Adrenal gland (tissue), 9 donors: ENCODE measurements at regions not wholly inside any gene's neighbourhood (a gene's known extent, or its start where the extent isn't known, plus 50 kb on each side); places are given as distances from the start of the nearest gene placed in this dataset.

Source experiments
- DNase-seq, 7 donors: peaks; one replicate each; pipeline ENCODE4 v3.0.0-alpha.2; 2019 to 2020
- H3K27ac ChIP-seq, 5 donors: fragments of 200-600 bp; sonication (generic) in 4 of 5; 1 replicate in 3 of 5; 2 replicates in 2 of 5; pipeline versions ENCODE4 v1.5.1 to v1.8.0; 2016 to 2020; ENCODE audit warnings: mild to moderate bottlenecking in 1 of 5
- H3K27me3 ChIP-seq: fragments of 200-600 bp; 2 replicates; pipeline ENCODE4 v1.8.0; 2021
- H3K36me3 ChIP-seq, 2 donors: fragments of 200-600 bp; replicated peaks in 1 of 2; 1 replicate in 1 of 2; 2 replicates in 1 of 2; pipeline versions ENCODE4 v1.5.1 to v1.8.0; 2018 to 2022
- H3K4me1 ChIP-seq, 2 donors: fragments of 200-600 bp; replicated peaks in 1 of 2; 1 replicate in 1 of 2; 2 replicates in 1 of 2; pipeline versions ENCODE4 v1.5.1 to v1.8.0; 2018 to 2021
- H3K4me3 ChIP-seq, 4 donors: fragments of 200-600 bp; sonication (generic) in 3 of 4; one replicate each; pipeline ENCODE4 v1.5.1; 2016 to 2018
- H3K9me3 ChIP-seq, 3 donors: fragments of 200-600 bp; sonication (generic) in 1 of 3; replicated peaks in 1 of 3; 1 replicate in 2 of 3; 2 replicates in 1 of 3; pipeline versions ENCODE4 v1.5.1 to v1.8.0; 2016 to 2021
- CTCF ChIP-seq, 6 experiments: fragments of 450-650 bp in 4 of 6; fragments of 200-600 bp in 2 of 6; sonication (generic) in 1 of 6; IDR thresholded peaks; 1 replicate in 5 of 6; 2 replicates in 1 of 6; pipeline versions ENCODE4 v1.5.1 to v1.8.0; 2016 to 2021; ENCODE audit warnings: antibody characterized with exemption in 6 of 6, mild to moderate bottlenecking in 2 of 6, moderate library complexity in 1 of 6
- POLR2A ChIP-seq, 2 donors: fragments of 450-650 bp; IDR thresholded peaks; one replicate each; pipeline ENCODE4 v1.6.1; 2017; ENCODE audit warnings: antibody characterized with exemption in 2 of 2, mild to moderate bottlenecking in 2 of 2, moderate library complexity in 1 of 2
- WGBS, 4 donors: extraction: QIAGEN DNeasy Blood & Tissue Kit in 2 of 4; methylation state at CpG; one replicate each; pipeline versions ENCODE4 v1.1.5 to v1.1.7; 2013 to 2017; 5-methylcytosine and 5-hydroxymethylcytosine counted together
- intact Hi-C, 2 donors: fragments of 100-400 bp; cut with DNase I; formaldehyde crosslinking; loops; one replicate each; pipeline versions ENCODE4 v1.14.1 to v1.15.0; 2022 to 2023
- donor health status: healthy with polysubstance abuse.
- donor health status: Bipolar disorder and iron deficiency.
- donor health status: DM: yes; HTN: yes; CAD: no.
- donor health status: DM: no; HTN: no; CAD: no.
- donor health status: DM: no; HTN: no; CAD: no.

GRCh38 chr10:100655760-100656421 lies 89.5 kb upstream of the PAX2 start:
- Histone ChIP-seq H3K4me3 (peak overlapping the region in 1 of 4 donors; percentile 34), H3K9me3 (no peaks in the 10 kb centered on the region), H3K36me3 (no peaks in the 10 kb centered on the region), H3K4me1 (peaks cover 22 to 23% of the 10 kb centered on the region in 2 donors), H3K27me3 (peaks cover 87% of the 10 kb centered on the region), H3K27ac (no peak overlapping the region)
- DNase-seq: no peak
- intact Hi-C loops: no loop called here
- 0 to 6% (median 3%) methylated on average over 21 to 45 of the region's 45 CpGs for WGBS, 4 donors
- TF ChIP-seq CTCF (IDR thresholded peaks at IDR 0.05) (no peak), POLR2A (IDR thresholded peaks at IDR 0.05) (no peak)

GRCh38 chr10:100656454-100656853 lies 88.9 kb upstream of the PAX2 start:
- no peaks in the 10 kb centered on the region for H3K36me3 ChIP-seq
- H3K9me3 ChIP-seq: no peaks in the 10 kb centered on the region
- H3K4me3 ChIP-seq: peak overlapping the region in 1 of 4 donors; percentile 34
- peaks cover 90% of the 10 kb centered on the region for H3K27me3 ChIP-seq
- 0 to 18% (median 4%) methylated on average over 12 to 34 of the region's 34 CpGs for WGBS, 4 donors
- intact Hi-C loops: no loop called here
- H3K4me1 ChIP-seq: peaks cover 22 to 23% of the 10 kb centered on the region in 2 donors
- no peak for TF ChIP-seq CTCF (IDR thresholded peaks at IDR 0.05)
- no peak for TF ChIP-seq POLR2A (IDR thresholded peaks at IDR 0.05)
- DNase-seq: peak in 3 of 7 donors; percentile 24 to 58 (median 45)
- H3K27ac ChIP-seq: no peak overlapping the region

- H3K4me1 ChIP-seq: peaks cover 22 to 23% of the 10 kb centered on the region in 2 donors
- H3K36me3 ChIP-seq: no peaks in the 10 kb centered on the region
- H3K27me3 ChIP-seq: peaks cover 85% of the 10 kb centered on the region
- intact Hi-C loops: no loop called here
- TF ChIP-seq CTCF (IDR thresholded peaks at IDR 0.05) (no peak), POLR2A (IDR thresholded peaks at IDR 0.05) (no peak)
- 50 to 60% (median 55%) methylated on average over 1 of the region's 1 CpG for WGBS, 4 donors
- H3K9me3 ChIP-seq: no peaks in the 10 kb centered on the region
- no peak for DNase-seq
- H3K4me3 ChIP-seq: no peak overlapping the region
- H3K27ac ChIP-seq: no peak overlapping the region
These were observed 87.1 kb upstream of the PAX2 start for GRCh38 chr10:100658269-100658668.

- 4 to 8% (median 5%) methylated on average over 12 to 50 of the region's 50 CpGs for WGBS, 4 donors
- H3K36me3 ChIP-seq: no peaks in the 10 kb centered on the region
- intact Hi-C loops: loop anchor here in 1 of 2 donors (10.0 kb wide), 1 partner anchor 215 kb away; no protein-coding TSS in a partner anchor
- H3K27me3 ChIP-seq: peaks cover 74% of the 10 kb centered on the region
- H3K9me3 ChIP-seq: no peaks in the 10 kb centered on the region
- TF ChIP-seq POLR2A (IDR thresholded peaks at IDR 0.05) (no peak), CTCF (IDR thresholded peaks at IDR 0.05) (no peak)
- peak in 1 of 7 donors; percentile 33 for DNase-seq
- no peak overlapping the region for H3K4me3 ChIP-seq
- H3K27ac ChIP-seq: no peak overlapping the region
- H3K4me1 ChIP-seq: peaks cover 16 to 22% of the 10 kb centered on the region in 2 donors
These were observed 85.9 kb upstream of the PAX2 start for GRCh38 chr10:100659361-100660098.
